ENCODE measurements at regions not wholly inside any gene's neighbourhood (a gene's known extent, or its start where the extent isn't known, plus 50 kb on each side); places are given as distances from the start of the nearest gene placed in this dataset.

GRCh38 chr7:125661677-125662076 is 732.1 kb upstream of the POT1 start:
- no peak for TF ChIP-seq EZH2 (IDR thresholded peaks at IDR 0.05; ENCODE audit: low read depth, unreplicated experiment)
- no peak for TF ChIP-seq CTCF (conservative IDR thresholded peaks at IDR 0.05; ENCODE audit: low read depth in 2 of 2)
- no peak for TF ChIP-seq CREB1 (CRISPR knock-in tag; IDR thresholded peaks at IDR 0.05; ENCODE audit: low read depth)

Measured in GM23338 (cell line).